ENCODE measurements at regions not wholly inside any gene's neighbourhood (a gene's known extent, or its start where the extent isn't known, plus 50 kb on each side); places are given as distances from the start of the nearest gene placed in this dataset.

DNA sequence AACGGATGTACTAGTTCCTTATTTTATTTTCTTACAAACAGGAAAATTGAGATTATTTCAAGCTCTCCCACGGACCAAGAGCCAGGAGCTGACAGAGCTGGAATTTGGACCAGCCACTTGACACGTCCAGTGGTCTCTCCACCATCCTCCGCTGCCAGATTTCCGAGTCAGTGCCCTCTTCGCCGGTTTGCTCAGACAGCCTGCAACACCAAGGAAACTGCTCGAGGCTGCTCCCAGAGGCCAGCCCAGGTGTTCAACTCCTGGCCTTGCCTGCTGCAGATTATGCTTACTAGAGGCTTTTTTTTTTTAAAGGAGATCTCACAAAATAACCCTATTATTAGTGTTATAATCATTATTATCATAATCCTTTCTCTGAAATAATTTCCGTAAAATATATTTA is 779.8 kb downstream of the RNF144A start:
- H3K79me2 ChIP-seq (replicated peaks; ENCODE audit: insufficient read depth, low read length), result no peaks in the 10 kb centered on the region
- H3K4me3 ChIP-seq (ENCODE audit: low read length), result no peak overlapping the region
- H3K27ac ChIP-seq (ENCODE audit: low read length), result no peak overlapping the region
- no peaks in the 10 kb centered on the region for H3K9me3 ChIP-seq (ENCODE audit: low read length)
- no peaks in the 10 kb centered on the region for H4K20me1 ChIP-seq (ENCODE audit: insufficient read depth)
- H3F3A ChIP-seq (ENCODE audit: insufficient read depth, low read length, poor library complexity, severe bottlenecking), result no peaks in the 10 kb centered on the region
- no peaks in the 10 kb centered on the region for H3K36me3 ChIP-seq (ENCODE audit: insufficient read depth, low read length)
- no peak overlapping the region for H3K9ac ChIP-seq (ENCODE audit: low read length)
- TF ChIP-seq EP300 (conservative IDR thresholded peaks at IDR 0.05; ENCODE audit: poor library complexity, severe bottlenecking) (no peak), RAD21 (conservative IDR thresholded peaks at IDR 0.05) (no peak), REST (IDR thresholded peaks at IDR 0.05; ENCODE audit: borderline replicate concordance) (no peak), MXI1 (conservative IDR thresholded peaks at IDR 0.05; ENCODE audit: poor library complexity, severe bottlenecking) (no peak), POLR2AphosphoS5 (IDR thresholded peaks at IDR 0.05) (no peak), EZH2 (IDR thresholded peaks at IDR 0.05; ENCODE audit: borderline replicate concordance, insufficient read depth, low read length, poor library complexity, severe bottlenecking) (no peak), SMC3 (conservative IDR thresholded peaks at IDR 0.05; ENCODE audit: poor library complexity) (no peak), TAF1 (IDR thresholded peaks at IDR 0.05; ENCODE audit: low read depth) (no peak), CTCF (IDR thresholded peaks at IDR 0.05; ENCODE audit: poor library complexity, severe bottlenecking) (no peak)
- H3K27me3 ChIP-seq (ENCODE audit: insufficient read depth, low read depth, low read length), result no peaks in the 10 kb centered on the region
- H2AFZ ChIP-seq (ENCODE audit: low read depth, low read length), result no peak overlapping the region
- no peak overlapping the region for H3K4me2 ChIP-seq (ENCODE audit: low read length)
- no peaks in the 10 kb centered on the region for H3K9me2 ChIP-seq (ENCODE audit: insufficient read depth, low read length)

DNA sequence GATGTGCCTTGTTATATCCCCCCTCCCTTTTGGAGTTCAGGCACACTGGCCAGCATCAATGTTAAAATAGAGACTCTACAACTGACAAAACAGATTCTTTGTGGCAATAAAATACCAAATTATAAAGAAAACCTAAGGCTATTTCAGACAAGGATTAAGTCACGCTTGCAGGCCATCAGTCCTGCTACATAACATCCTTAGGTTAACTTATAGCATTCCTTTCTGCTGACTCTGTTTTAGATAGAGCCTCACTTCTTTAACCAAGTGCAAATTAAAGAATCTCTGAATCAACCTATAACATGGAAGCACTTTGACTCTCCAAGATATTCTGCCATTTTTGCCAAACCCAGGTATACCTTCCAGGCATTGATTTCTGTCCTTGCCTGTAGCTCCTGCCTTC is 784.6 kb downstream of the RNF144A start:
- no peaks in the 10 kb centered on the region for H3K27me3 ChIP-seq (ENCODE audit: insufficient read depth, low read depth, low read length)
- no peak overlapping the region for H3K4me3 ChIP-seq (ENCODE audit: low read length)
- H3K27ac ChIP-seq (ENCODE audit: low read length), result no peak overlapping the region
- no peak overlapping the region for H3K9ac ChIP-seq (ENCODE audit: low read length)
- H3K9me3 ChIP-seq (ENCODE audit: low read length), result no peaks in the 10 kb centered on the region
- H3K9me2 ChIP-seq (ENCODE audit: insufficient read depth, low read length), result no peaks in the 10 kb centered on the region
- H3F3A ChIP-seq (ENCODE audit: insufficient read depth, low read length, poor library complexity, severe bottlenecking), result peaks cover 3% of the 10 kb centered on the region
- no peak overlapping the region for H3K4me2 ChIP-seq (ENCODE audit: low read length)
- no peaks in the 10 kb centered on the region for H4K20me1 ChIP-seq (ENCODE audit: insufficient read depth)
- no peak for TF ChIP-seq CTCF (IDR thresholded peaks at IDR 0.05; ENCODE audit: poor library complexity, severe bottlenecking)
- no peak for TF ChIP-seq MXI1 (conservative IDR thresholded peaks at IDR 0.05; ENCODE audit: poor library complexity, severe bottlenecking)
- no peak for TF ChIP-seq TAF1 (IDR thresholded peaks at IDR 0.05; ENCODE audit: low read depth)
- no peak for TF ChIP-seq REST (IDR thresholded peaks at IDR 0.05; ENCODE audit: borderline replicate concordance)
- TF ChIP-seq SMC3 (conservative IDR thresholded peaks at IDR 0.05; ENCODE audit: poor library complexity), result no peak
- TF ChIP-seq EZH2 (IDR thresholded peaks at IDR 0.05; ENCODE audit: borderline replicate concordance, insufficient read depth, low read length, poor library complexity, severe bottlenecking), result no peak
- no peak for TF ChIP-seq POLR2AphosphoS5 (IDR thresholded peaks at IDR 0.05)
- TF ChIP-seq EP300 (conservative IDR thresholded peaks at IDR 0.05; ENCODE audit: poor library complexity, severe bottlenecking), result no peak
- TF ChIP-seq RAD21 (conservative IDR thresholded peaks at IDR 0.05), result no peak
- no peaks in the 10 kb centered on the region for H3K36me3 ChIP-seq (ENCODE audit: insufficient read depth, low read length)
- H3K79me2 ChIP-seq (replicated peaks; ENCODE audit: insufficient read depth, low read length), result no peaks in the 10 kb centered on the region
- no peak overlapping the region for H2AFZ ChIP-seq (ENCODE audit: low read depth, low read length)

All from neural cell (in vitro differentiated cells).